Left renal cortex interstitium (tissue), 4 donors: ENCODE measurements at regions not wholly inside any gene's neighbourhood (a gene's known extent, or its start where the extent isn't known, plus 50 kb on each side); places are given as distances from the start of the nearest gene placed in this dataset.
"Not testable (repeated sequence)": the region's sequence is repeated elsewhere in the genome, so short reads cannot be mapped to it uniquely, and the experiment has no call there.

ENCODE experiments used
- DNase-seq, 4 donors: peaks; one replicate each; pipeline ENCODE4 v3.0.0-alpha.2; 2013; ENCODE audit warnings: low read depth in 4 of 4, low spot score in 2 of 4, missing footprints in 1 of 4

GRCh38 chr5:44252545-44252944, 136.7 kb downstream of the FGF10 start:
- no peak for DNase-seq

- DNase-seq: no peak
These were observed 142.2 kb downstream of the FGF10 start for GRCh38 chr5:44246986-44247385.

GRCh38 chr5:44245935-44246334, 143.3 kb downstream of the FGF10 start:
- DNase-seq: no peak

- DNase-seq: no peak
These were observed 146.4 kb downstream of the FGF10 start for GRCh38 chr5:44242791-44243190.

- DNase-seq: no peak
These were observed 153.2 kb downstream of the FGF10 start for GRCh38 chr5:44236040-44236439.

- DNase-seq: no peak
These were observed 155.5 kb downstream of the FGF10 start for GRCh38 chr5:44233691-44234090.

- DNase-seq: peak in 1 of 4 donors; percentile 6
These were observed 163.7 kb downstream of the FGF10 start for GRCh38 chr5:44225231-44226160.

- DNase-seq: no peak
These were observed 189.8 kb downstream of the FGF10 start for GRCh38 chr5:44199408-44199807.

- DNase-seq: no peak
These were observed 200.0 kb downstream of the FGF10 start for GRCh38 chr5:44189255-44189654.

GRCh38 chr5:44187973-44188372, 201.2 kb downstream of the FGF10 start:
- DNase-seq: no peak

GRCh38 chr5:44183753-44184152, 205.5 kb downstream of the FGF10 start:
- DNase-seq: no peak

- DNase-seq: no peak
These were observed 205.9 kb downstream of the FGF10 start for GRCh38 chr5:44183312-44183711.

GRCh38 chr5:44178414-44178813, 210.8 kb downstream of the FGF10 start:
- DNase-seq: no peak

GRCh38 chr5:44167540-44167939, 221.7 kb downstream of the FGF10 start:
- DNase-seq: no peak

- DNase-seq: no peak
These were observed 228.9 kb downstream of the FGF10 start for GRCh38 chr5:44160369-44160768.

- no peak for DNase-seq
These were observed 239.0 kb downstream of the FGF10 start for GRCh38 chr5:44150075-44150723.

GRCh38 chr5:44117947-44118346, 271.3 kb downstream of the FGF10 start:
- not testable (repeated sequence) for DNase-seq

GRCh38 chr5:44108232-44108631, 281.0 kb downstream of the FGF10 start:
- not testable (repeated sequence) for DNase-seq

- no peak for DNase-seq
These were observed 289.6 kb downstream of the FGF10 start for GRCh38 chr5:44099643-44100042.

GRCh38 chr5:44089424-44090144, 299.6 kb downstream of the FGF10 start:
- DNase-seq: peak in 2 of 4 donors; percentile 10 to 13

- no peak for DNase-seq
These were observed 304.1 kb downstream of the FGF10 start for GRCh38 chr5:44085083-44085482.
